Ascending aorta (tissue), 2 donors: ENCODE measurements at regions not wholly inside any gene's neighbourhood (a gene's known extent, or its start where the extent isn't known, plus 50 kb on each side); places are given as distances from the start of the nearest gene placed in this dataset.

ENCODE experiments used
- DNase-seq, 2 donors: peaks; one replicate each; pipeline ENCODE4 v3.0.0-alpha.2; 2019; ENCODE audit warnings: low spot score in 2 of 2
- H3K27ac ChIP-seq, 2 donors: fragments of 200-600 bp; sonication (generic); one replicate each; pipeline ENCODE4 v1.5.1; 2016 to 2017; ENCODE audit warnings: mild to moderate bottlenecking in 1 of 2
- H3K27me3 ChIP-seq: fragments of 200-600 bp; sonication (generic); one replicate; pipeline ENCODE4 v1.5.1; 2017
- H3K36me3 ChIP-seq, 2 donors: fragments of 200-600 bp; sonication (generic); one replicate each; pipeline ENCODE4 v1.5.1; 2016
- H3K4me1 ChIP-seq, 2 donors: fragments of 200-600 bp; sonication (generic); one replicate each; pipeline ENCODE4 v1.5.1; 2016 to 2017; ENCODE audit warnings: mild to moderate bottlenecking in 1 of 2
- H3K4me3 ChIP-seq, 2 donors: fragments of 200-600 bp; sonication (generic); one replicate each; pipeline ENCODE4 v1.5.1; 2016 to 2017; ENCODE audit warnings: mild to moderate bottlenecking in 1 of 2
- H3K9me3 ChIP-seq, 2 donors: fragments of 200-600 bp; sonication (generic); one replicate each; pipeline ENCODE4 v1.5.1; 2016
- CTCF ChIP-seq, 3 experiments: fragments of 200-600 bp in 2 of 3; fragments of 450-650 bp in 1 of 3; sonication (generic) in 2 of 3; IDR thresholded peaks; one replicate each; pipeline ENCODE4 v1.5.1; 2016 to 2019; ENCODE audit warnings: antibody characterized with exemption in 3 of 3, mild to moderate bottlenecking in 1 of 3, moderate library complexity in 1 of 3
- intact Hi-C: fragments of 100-400 bp; cut with DNase I; formaldehyde crosslinking; loops from one replicate; pipeline ENCODE4 v1.15.1; 2023

- Histone ChIP-seq H3K4me1 (no peaks in the 10 kb centered on the region), H3K27me3 (no peaks in the 10 kb centered on the region), H3K36me3 (no peaks in the 10 kb centered on the region), H3K27ac (no peak overlapping the region), H3K9me3 (no peaks in the 10 kb centered on the region), H3K4me3 (no peak overlapping the region)
- TF ChIP-seq CTCF (IDR thresholded peaks at IDR 0.05), result no peak
- intact Hi-C loops, result no loop called here
- no peak for DNase-seq
Measured at GRCh38 chr3:59338934-59339333, 289.1 kb upstream of the CFAP20DC start.

GRCh38 chr3:59335338-59335737 is 285.5 kb upstream of the CFAP20DC start:
- Histone ChIP-seq H3K4me3 (no peak overlapping the region), H3K9me3 (no peaks in the 10 kb centered on the region), H3K27me3 (no peaks in the 10 kb centered on the region), H3K36me3 (no peaks in the 10 kb centered on the region), H3K4me1 (no peaks in the 10 kb centered on the region), H3K27ac (no peak overlapping the region)
- DNase-seq, result no peak
- no peak for TF ChIP-seq CTCF (IDR thresholded peaks at IDR 0.05)
- intact Hi-C loops, result no loop called here

- no peak for DNase-seq
- Histone ChIP-seq H3K27me3 (no peaks in the 10 kb centered on the region), H3K27ac (no peak overlapping the region), H3K4me3 (no peak overlapping the region), H3K4me1 (no peaks in the 10 kb centered on the region), H3K9me3 (no peaks in the 10 kb centered on the region), H3K36me3 (no peaks in the 10 kb centered on the region)
- intact Hi-C loops, result no loop called here
- no peak for TF ChIP-seq CTCF (IDR thresholded peaks at IDR 0.05)
Measured at GRCh38 chr3:59334585-59334984, 284.8 kb upstream of the CFAP20DC start.

- Histone ChIP-seq H3K36me3 (no peaks in the 10 kb centered on the region), H3K4me3 (no peak overlapping the region), H3K27ac (no peak overlapping the region), H3K9me3 (no peaks in the 10 kb centered on the region), H3K27me3 (no peaks in the 10 kb centered on the region), H3K4me1 (no peaks in the 10 kb centered on the region)
- no peak for DNase-seq
- no peak for TF ChIP-seq CTCF (IDR thresholded peaks at IDR 0.05)
- intact Hi-C loops, result no loop called here
Measured at GRCh38 chr3:59327376-59327808, 277.6 kb upstream of the CFAP20DC start.

GRCh38 chr3:59326246-59327024 is 276.6 kb upstream of the CFAP20DC start:
- TF ChIP-seq CTCF (IDR thresholded peaks at IDR 0.05), result no peak
- Histone ChIP-seq H3K27me3 (no peaks in the 10 kb centered on the region), H3K9me3 (no peaks in the 10 kb centered on the region), H3K4me1 (no peaks in the 10 kb centered on the region), H3K27ac (no peak overlapping the region), H3K36me3 (no peaks in the 10 kb centered on the region), H3K4me3 (no peak overlapping the region)
- intact Hi-C loops, result no loop called here
- no peak for DNase-seq
